ENCODE measurements at regions not wholly inside any gene's neighbourhood (a gene's known extent, or its start where the extent isn't known, plus 50 kb on each side); places are given as distances from the start of the nearest gene placed in this dataset.
"Not testable (repeated sequence)": the region's sequence is repeated elsewhere in the genome, so short reads cannot be mapped to it uniquely, and the experiment has no call there.

- H3K23ac ChIP-seq (ENCODE audit: low read depth, low read length); H2AK9ac ChIP-seq (replicated peaks; ENCODE audit: low read depth, low read length, poor library complexity); H3K9me3 ChIP-seq (ENCODE audit: control insufficient read depth, insufficient read depth, low read length); H3K14ac ChIP-seq (replicated peaks; ENCODE audit: low read depth, low read length); H3K79me1 ChIP-seq (ENCODE audit: low read depth in 1 of 2, low read length in 2 of 2); intact Hi-C loops (cut with micrococcal nuclease); H3K4me2 ChIP-seq (ENCODE audit: low read depth, low read length); H3K4ac ChIP-seq (ENCODE audit: low read depth, low read length); dilution Hi-C loops (cut with HindIII; ENCODE audit: low sequenced_read_pairs, unreplicated experiment); H3K4me3 ChIP-seq (ENCODE audit: insufficient read depth, low read depth, low read length); H3K18ac ChIP-seq (ENCODE audit: low read depth, low read length); CTCF ChIA-PET; H4K20me1 ChIP-seq (ENCODE audit: insufficient read depth, low read length); H3K4me1 ChIP-seq (ENCODE audit: control insufficient read depth, insufficient read depth, low read length); H2BK5ac ChIP-seq (ENCODE audit: low read depth, low read length, poor library complexity, severe bottlenecking); H3K9me1 ChIP-seq (ENCODE audit: insufficient read depth, low read length); H3K56ac ChIP-seq (ENCODE audit: extremely low read depth, insufficient read depth, low read length); H2BK20ac ChIP-seq (ENCODE audit: low read depth, low read length); ATAC-seq (ENCODE audit: low read depth); H4K8ac ChIP-seq (ENCODE audit: low read depth in 2 of 2, low read length in 2 of 2); H3K27ac ChIP-seq (ENCODE audit: insufficient read depth, low read length); H2BK15ac ChIP-seq (ENCODE audit: low read depth, low read length); H4K5ac ChIP-seq (ENCODE audit: low read depth, low read length); H2BK120ac ChIP-seq (ENCODE audit: low read depth, low read length); H3K36me3 ChIP-seq (ENCODE audit: control insufficient read depth, insufficient read depth, low read length); H4K91ac ChIP-seq (ENCODE audit: insufficient read depth, low read depth, low read length); H3K27me3 ChIP-seq (ENCODE audit: control insufficient read depth, insufficient read depth, low read length); DNase-seq; H2AK5ac ChIP-seq (ENCODE audit: low read depth, low read length); H2AFZ ChIP-seq (replicated peaks; ENCODE audit: low read length, poor library complexity); BruUV-seq (replicated peaks); in situ Hi-C loops (cut with MboI; ENCODE audit: low sequenced_read_pairs); POLR2A ChIA-PET (ENCODE audit: unreplicated experiment); H3K9ac ChIP-seq (ENCODE audit: low read depth, low read length): not testable (repeated sequence)
- WGBS, 2 experiments (ENCODE audit: extremely low coverage in 2 of 2, insufficient read length in 1 of 2): no CpG with 5 or more reads among the region's 3 CpGs
These were observed 86.0 kb downstream of the TRIM43 start for GRCh38 chr2:95677833-95678232.

- intact Hi-C loops (cut with micrococcal nuclease): loop anchor here (5.0 kb wide), 1 partner anchor 154 kb away; no protein-coding TSS in a partner anchor
- H3K36me3 ChIP-seq (ENCODE audit: control insufficient read depth, insufficient read depth, low read length); ATAC-seq (ENCODE audit: low read depth); H3K56ac ChIP-seq (ENCODE audit: extremely low read depth, insufficient read depth, low read length); H4K20me1 ChIP-seq (ENCODE audit: insufficient read depth, low read length); H3K4me3 ChIP-seq (ENCODE audit: insufficient read depth, low read depth, low read length); H3K9ac ChIP-seq (ENCODE audit: low read depth, low read length); H4K91ac ChIP-seq (ENCODE audit: insufficient read depth, low read depth, low read length); H3K79me1 ChIP-seq (ENCODE audit: low read depth in 1 of 2, low read length in 2 of 2); in situ Hi-C loops (cut with MboI; ENCODE audit: low sequenced_read_pairs); H3K27me3 ChIP-seq (ENCODE audit: control insufficient read depth, insufficient read depth, low read length); H3K27ac ChIP-seq (ENCODE audit: insufficient read depth, low read length); H2BK5ac ChIP-seq (ENCODE audit: low read depth, low read length, poor library complexity, severe bottlenecking); dilution Hi-C loops (cut with HindIII; ENCODE audit: low sequenced_read_pairs, unreplicated experiment); H2BK15ac ChIP-seq (ENCODE audit: low read depth, low read length); H4K5ac ChIP-seq (ENCODE audit: low read depth, low read length); H2AK9ac ChIP-seq (replicated peaks; ENCODE audit: low read depth, low read length, poor library complexity); H3K4me2 ChIP-seq (ENCODE audit: low read depth, low read length); H4K8ac ChIP-seq (ENCODE audit: low read depth in 2 of 2, low read length in 2 of 2); H3K9me3 ChIP-seq (ENCODE audit: control insufficient read depth, insufficient read depth, low read length); H3K23ac ChIP-seq (ENCODE audit: low read depth, low read length); H3K14ac ChIP-seq (replicated peaks; ENCODE audit: low read depth, low read length); DNase-seq; H2AK5ac ChIP-seq (ENCODE audit: low read depth, low read length); H3K18ac ChIP-seq (ENCODE audit: low read depth, low read length); H3K9me1 ChIP-seq (ENCODE audit: insufficient read depth, low read length); H3K4ac ChIP-seq (ENCODE audit: low read depth, low read length); H3K4me1 ChIP-seq (ENCODE audit: control insufficient read depth, insufficient read depth, low read length); POLR2A ChIA-PET (ENCODE audit: unreplicated experiment); H2AFZ ChIP-seq (replicated peaks; ENCODE audit: low read length, poor library complexity); BruUV-seq (replicated peaks); H2BK120ac ChIP-seq (ENCODE audit: low read depth, low read length); CTCF ChIA-PET: not testable (repeated sequence)
- H2BK20ac ChIP-seq (ENCODE audit: low read depth, low read length): peak overlapping the region; percentile 42; the same call in 1 of the 2 replicates
- WGBS, 2 experiments (ENCODE audit: extremely low coverage in 2 of 2, insufficient read length in 1 of 2): no CpG with 5 or more reads among the region's 1 CpG
These were observed 89.4 kb downstream of the TRIM43 start for GRCh38 chr2:95681158-95681557.
